ENCODE measurements at regions not wholly inside any gene's neighbourhood (a gene's known extent, or its start where the extent isn't known, plus 50 kb on each side); places are given as distances from the start of the nearest gene placed in this dataset.
"Not testable (repeated sequence)": the region's sequence is repeated elsewhere in the genome, so short reads cannot be mapped to it uniquely, and the experiment has no call there.

- DNase-seq = peak; percentile 24 to 59
Measured at GRCh38 chr9:90192465-90192864, 450.2 kb downstream of the DIRAS2 start.

DNA sequence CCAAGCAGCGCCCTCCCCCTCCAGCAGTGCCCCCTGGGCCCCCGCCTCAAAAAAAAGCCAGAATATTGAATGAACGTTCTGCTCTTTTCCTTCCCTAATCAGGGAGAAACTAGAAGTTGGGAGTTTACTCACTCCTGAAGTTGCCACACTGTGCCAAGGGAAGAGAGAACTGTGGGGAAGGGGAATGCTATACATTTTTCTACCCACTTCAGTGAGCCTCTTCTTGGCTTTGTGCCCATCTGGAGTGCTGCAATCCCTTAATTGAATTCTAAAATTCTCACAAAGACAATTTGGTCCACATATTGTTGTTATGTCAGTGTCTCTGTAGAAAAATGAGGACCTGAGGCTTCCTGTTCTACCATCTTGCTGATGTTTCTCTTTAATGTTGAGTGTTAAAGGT is 443.7 kb downstream of the DIRAS2 start:
- DNase-seq = no peak

GRCh38 chr9:90201766-90202165 is 440.9 kb downstream of the DIRAS2 start:
- no peak for DNase-seq

DNA sequence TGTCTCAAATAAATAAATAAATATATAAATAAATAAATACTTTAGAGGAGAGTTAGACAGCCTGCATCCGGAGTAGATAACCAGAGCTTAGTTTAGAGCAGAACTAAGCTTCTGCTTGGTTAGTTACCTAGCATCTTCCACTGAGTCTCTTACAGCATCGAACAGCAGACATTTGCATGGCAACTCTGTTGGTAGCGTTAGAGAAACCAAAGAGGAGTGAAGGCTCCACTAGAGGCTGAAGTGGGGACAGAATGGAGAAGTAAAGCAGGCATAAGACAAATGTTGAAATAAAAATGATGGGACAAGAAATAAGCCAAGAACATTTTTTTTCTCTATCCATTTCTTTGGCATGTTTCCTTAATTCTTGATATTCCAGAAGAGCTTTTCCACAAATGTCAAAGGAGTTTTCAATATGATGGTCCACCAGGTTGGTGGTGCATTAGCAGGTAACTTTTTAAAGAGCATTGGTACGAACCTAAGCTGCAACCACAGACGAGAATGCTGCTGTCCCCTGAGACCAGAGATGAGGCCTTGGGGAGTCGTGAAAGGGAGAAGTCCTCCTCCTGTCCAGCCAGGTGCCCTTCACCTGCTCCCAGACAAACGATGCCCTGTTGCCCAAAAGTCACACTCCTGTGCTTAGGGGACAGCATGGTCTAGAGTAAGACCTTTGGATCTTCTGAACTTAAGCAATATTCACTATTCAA is 438.3 kb downstream of the DIRAS2 start:
- no peak for DNase-seq

DNA sequence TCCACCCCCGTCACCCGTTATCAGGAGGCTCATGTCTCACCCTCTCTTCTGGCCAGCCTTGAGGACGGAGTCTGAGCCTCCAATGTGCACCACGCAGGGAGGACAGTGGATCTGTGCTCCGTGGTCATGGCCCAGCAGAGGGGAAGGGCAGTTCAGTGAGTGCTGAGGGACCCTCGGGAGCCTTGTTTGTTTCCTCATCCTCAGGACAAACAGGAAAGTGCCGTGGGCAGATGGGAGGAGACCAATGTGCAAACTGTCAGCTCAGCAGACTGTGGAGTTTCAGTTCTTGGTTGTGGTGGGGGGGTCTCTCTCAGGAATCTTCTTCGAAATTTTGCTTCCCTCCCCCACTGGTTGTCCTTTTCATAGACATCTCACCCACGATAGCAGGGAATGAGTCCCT is 429.6 kb downstream of the DIRAS2 start:
- DNase-seq = not testable (repeated sequence)

- DNase-seq = peak; percentile 21 to 34
Measured at GRCh38 chr9:90219548-90220118, 423.0 kb downstream of the DIRAS2 start.

DNA sequence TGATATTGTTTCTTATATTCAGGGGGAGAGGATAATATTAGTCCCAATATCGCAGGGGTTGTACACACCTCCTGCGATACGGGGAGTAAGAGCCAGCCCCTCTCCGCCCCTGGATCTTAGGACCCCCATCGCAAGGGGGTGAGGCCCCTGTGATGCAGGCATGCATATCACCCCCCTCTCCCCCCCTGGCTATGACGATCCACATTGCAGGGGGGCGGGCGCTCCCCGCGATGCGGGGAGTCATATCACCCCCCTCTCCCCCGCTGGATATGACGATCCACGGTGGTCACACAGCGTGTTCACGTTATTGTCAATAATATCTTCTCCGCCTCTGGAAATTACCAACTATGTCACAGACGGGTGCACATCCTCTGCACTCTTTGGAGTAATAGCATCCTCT is 420.7 kb downstream of the DIRAS2 start:
- DNase-seq = not testable (repeated sequence)

GRCh38 chr9:90226839-90227338 is 415.7 kb downstream of the DIRAS2 start:
- DNase-seq = peak; percentile 68 to 71

GRCh38 chr9:90233081-90233480 is 409.5 kb downstream of the DIRAS2 start:
- DNase-seq = not testable (repeated sequence)

DNA sequence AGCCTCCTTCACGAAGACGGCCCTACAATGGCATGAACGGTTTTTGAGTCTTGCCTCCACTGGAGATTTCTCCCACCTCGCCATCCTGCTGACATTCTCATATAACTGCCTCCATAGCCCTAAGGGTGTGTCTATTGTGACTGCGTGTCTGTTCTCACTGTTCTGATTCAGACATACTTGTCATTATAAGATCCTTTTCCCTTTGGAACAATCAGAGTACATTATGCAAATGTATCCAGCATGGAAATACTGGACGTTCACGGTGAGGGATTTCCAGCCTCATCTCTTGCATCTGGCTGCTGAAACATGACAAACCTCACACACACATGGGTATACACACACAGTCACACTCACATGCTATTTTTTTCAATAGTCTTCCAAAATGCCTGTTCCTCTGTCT is 402.1 kb downstream of the DIRAS2 start:
- no peak for DNase-seq

DNA sequence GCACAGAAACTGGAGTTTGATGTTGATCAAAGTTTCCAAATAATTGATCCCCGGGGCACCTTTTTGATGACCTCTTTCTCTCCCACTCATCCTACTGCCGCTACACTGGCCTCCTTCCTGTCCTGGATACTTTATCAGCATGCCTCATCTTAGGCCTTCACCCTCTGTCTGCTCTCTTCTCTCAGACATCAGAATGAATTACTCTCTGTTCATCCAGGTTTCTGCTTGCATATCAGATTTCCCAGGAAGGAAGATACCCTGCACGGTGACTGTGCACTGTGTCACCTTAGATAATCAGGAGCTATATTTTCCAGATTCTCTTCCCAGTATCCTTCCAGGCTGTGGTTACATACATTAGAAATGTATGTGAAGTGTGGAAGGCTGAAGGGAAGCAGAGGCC is 397.0 kb downstream of the DIRAS2 start:
- no peak for DNase-seq

- DNase-seq = no peak
Measured at GRCh38 chr9:90249094-90249493, 393.5 kb downstream of the DIRAS2 start.

DNA sequence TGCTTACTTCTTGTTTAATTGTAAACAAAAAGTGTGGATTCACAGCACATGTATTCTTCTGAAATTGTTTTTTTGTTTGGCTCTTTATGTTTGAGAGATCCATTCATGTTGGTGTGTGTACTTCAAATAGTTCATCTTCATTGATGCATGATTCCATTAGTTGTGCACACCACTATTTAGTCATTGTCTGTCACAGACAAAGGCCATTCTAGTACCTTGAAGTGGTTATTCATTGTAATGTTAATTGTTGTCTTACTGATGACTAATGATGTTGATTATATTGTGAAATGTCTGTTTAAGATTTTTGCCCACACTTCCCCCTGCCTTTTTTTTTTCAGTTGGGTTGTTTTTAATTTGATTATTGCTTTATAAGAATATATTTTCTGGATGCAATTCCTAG is 391.3 kb downstream of the DIRAS2 start:
- DNase-seq = no peak

DNA sequence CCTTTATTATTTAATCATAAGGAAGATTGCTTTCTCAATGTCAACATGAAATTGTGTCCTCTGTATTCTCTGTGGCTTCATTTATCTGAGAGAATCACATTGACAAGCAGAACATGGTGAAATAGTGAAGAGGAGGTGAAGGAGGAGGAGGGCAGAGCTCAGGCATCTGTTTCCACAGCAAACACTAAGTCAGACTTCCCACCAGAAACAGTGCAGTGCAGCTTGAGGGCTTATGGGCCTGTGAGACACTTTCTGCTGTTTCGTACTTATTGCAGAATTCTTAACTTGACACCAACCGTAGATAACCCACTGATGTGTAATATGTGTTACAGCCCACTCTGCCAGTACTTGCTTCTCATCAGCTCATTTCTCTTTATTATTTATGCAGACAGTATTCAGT is 386.3 kb downstream of the DIRAS2 start:
- no peak for DNase-seq

GRCh38 chr9:90259311-90260246 is 383.0 kb downstream of the DIRAS2 start:
- no peak for DNase-seq

DNA sequence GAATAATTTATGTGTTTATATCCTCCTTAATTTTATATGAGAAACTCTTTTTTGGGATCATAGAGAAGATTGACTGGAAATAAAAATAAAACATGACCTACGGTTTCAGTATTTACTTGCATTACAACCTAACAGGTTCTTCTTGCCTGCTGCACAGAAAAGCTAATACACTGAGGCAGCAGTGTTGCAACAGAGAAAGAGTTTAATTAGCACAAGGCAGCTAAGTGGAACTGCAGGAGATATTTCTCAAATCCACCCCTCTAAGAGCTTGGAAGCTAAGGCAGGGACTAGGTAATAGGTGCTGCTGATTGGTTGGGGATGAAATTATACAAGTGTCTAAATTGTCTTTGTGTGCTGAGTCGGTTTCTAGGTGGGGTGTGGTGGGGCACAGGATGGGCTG is 380.9 kb downstream of the DIRAS2 start:
- no peak for DNase-seq

DNA sequence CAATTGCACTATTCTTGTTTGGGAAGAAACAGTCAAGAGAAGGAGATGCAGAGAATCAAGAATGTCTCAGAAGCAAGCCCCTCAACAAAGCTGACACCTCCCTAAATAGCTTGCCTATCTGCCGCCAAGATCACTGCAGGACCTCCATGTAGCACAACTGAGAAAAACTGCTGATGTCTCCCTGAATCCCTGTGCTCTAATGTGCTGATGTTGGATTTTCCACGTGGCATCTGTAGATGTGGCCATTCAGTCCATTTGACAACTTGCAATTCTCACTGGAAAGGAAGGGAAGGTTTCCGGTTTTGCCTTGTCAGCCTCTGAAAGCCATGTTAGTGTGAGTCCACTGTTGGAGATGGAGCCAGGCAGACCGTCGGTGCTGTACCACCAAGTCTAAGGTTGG is 374.0 kb downstream of the DIRAS2 start:
- DNase-seq = no peak

GRCh38 chr9:90271707-90272106 is 370.9 kb downstream of the DIRAS2 start:
- DNase-seq = no peak

DNA sequence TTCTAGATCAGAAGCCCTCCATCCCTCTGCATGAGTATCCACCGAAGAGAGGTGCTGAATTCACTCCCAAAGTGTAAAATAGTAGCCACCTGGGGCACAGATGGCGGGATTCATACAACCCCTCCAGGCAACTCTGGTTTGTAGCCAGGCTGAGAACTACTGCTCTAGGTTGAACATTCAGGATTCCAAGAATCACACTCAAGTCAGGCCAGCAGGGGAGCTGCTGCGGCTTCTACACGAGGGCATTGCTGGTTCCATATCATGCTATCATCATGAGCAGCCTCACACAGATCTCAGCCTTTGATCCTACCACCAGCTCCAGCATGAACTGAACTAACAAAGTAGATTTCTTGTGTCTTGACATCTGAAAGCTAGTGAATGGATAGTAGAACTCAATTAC is 367.9 kb downstream of the DIRAS2 start:
- DNase-seq = no peak

DNA sequence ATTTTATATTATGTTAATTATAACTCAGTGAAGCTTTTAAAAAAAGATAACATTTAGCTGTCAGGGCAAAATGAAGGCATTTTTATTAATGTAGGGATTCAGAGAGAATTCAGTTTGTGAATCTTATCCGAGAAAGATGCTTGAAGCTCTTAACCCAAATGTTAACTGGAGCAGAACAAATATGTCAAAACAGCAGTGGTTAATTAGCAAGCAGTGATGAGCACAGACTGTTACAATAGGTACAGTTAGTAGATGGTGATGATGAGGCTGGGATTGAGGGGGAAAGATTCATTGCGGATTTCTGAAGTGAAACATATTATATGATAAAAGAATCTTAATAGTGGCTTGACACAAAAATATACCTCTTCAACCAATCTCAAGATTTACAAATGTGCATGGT is 356.7 kb downstream of the DIRAS2 start:
- no peak for DNase-seq

- peak; percentile 9 to 18 for DNase-seq
Measured at GRCh38 chr9:90287567-90288274, 354.9 kb downstream of the DIRAS2 start.

DNA sequence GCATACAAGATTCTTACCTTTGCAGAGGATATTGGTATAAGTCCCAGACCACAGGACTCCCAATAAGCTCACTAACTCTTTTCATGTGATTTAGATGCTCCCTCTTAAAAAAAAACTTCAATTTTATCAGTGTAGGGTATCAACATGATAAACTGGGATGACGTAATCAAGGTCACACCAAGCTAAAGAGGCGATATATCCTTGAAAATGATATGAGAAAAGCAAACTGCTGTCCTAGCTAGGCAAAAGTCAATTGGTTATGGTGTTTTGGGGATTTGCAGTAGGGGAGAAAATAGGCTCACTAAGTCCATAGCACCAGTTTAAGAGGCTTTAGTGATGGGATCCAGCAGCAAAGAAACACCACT is 354.4 kb downstream of the DIRAS2 start:
- no peak for DNase-seq

All from CD4-positive, alpha-beta T cell treated with Interferon alpha-2 for 1 hour (primary cell).